ENCODE measurements at regions not wholly inside any gene's neighbourhood (a gene's known extent, or its start where the extent isn't known, plus 50 kb on each side); places are given as distances from the start of the nearest gene placed in this dataset.

DNA sequence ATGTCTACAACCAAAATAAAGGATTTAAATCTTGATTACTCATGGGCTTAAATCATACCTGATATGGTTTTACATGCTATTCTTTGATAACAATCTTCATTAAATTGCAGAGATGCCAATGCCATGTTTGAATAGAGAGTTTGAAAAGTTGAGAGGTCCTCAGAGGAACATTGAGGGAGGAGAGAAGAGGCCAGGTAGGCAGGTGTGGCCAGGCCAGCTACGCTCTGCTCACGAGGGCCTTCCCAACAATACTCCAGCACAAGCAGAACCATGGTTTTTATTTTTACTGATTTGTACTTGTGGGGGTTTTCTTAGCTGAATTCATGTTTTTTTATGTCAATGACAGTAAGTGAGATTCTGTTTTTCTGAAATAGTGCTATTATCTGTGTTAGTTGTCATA is 158.1 kb upstream of the RFC3 start:
- Histone ChIP-seq H3K4me2 (ENCODE audit: low read depth, low read length) (no peak overlapping the region), H4K20me1 (ENCODE audit: insufficient read depth, low read length) (no peaks in the 10 kb centered on the region), H3K9me3 (ENCODE audit: control insufficient read depth, insufficient read depth, low read length) (no peaks in the 10 kb centered on the region), H3K27ac (ENCODE audit: insufficient read depth, low read length) (no peak overlapping the region), H4K8ac (ENCODE audit: low read depth in 2 of 2, low read length in 2 of 2) (no peak overlapping the region), H4K91ac (ENCODE audit: insufficient read depth, low read depth, low read length) (no peak overlapping the region), H3K4ac (ENCODE audit: low read depth, low read length) (no peak overlapping the region), H2AK5ac (ENCODE audit: low read depth, low read length) (no peak overlapping the region), H3K9ac (ENCODE audit: low read depth, low read length) (no peak overlapping the region), H2BK5ac (ENCODE audit: low read depth, low read length, poor library complexity, severe bottlenecking) (no peak overlapping the region), H3K79me1 (ENCODE audit: low read depth in 1 of 2, low read length in 2 of 2) (no peaks in the 10 kb centered on the region), H2BK120ac (ENCODE audit: low read depth, low read length) (no peak overlapping the region), H2AK9ac (replicated peaks; ENCODE audit: low read depth, low read length, poor library complexity) (no peak overlapping the region), H3K4me3 (ENCODE audit: insufficient read depth, low read depth, low read length) (no peak overlapping the region), H3K9me1 (ENCODE audit: insufficient read depth, low read length) (no peaks in the 10 kb centered on the region), H2AFZ (replicated peaks; ENCODE audit: low read length, poor library complexity) (no peak overlapping the region), H3K14ac (replicated peaks; ENCODE audit: low read depth, low read length) (no peak overlapping the region), H2BK20ac (ENCODE audit: low read depth, low read length) (no peak overlapping the region), H3K56ac (ENCODE audit: extremely low read depth, insufficient read depth, low read length) (no peak overlapping the region), H3K36me3 (ENCODE audit: control insufficient read depth, insufficient read depth, low read length) (no peaks in the 10 kb centered on the region), H3K23ac (ENCODE audit: low read depth, low read length) (no peak overlapping the region), H3K27me3 (ENCODE audit: control insufficient read depth, insufficient read depth, low read length) (peaks cover 4% of the 10 kb centered on the region), H2BK15ac (ENCODE audit: low read depth, low read length) (no peak overlapping the region), H3K4me1 (ENCODE audit: control insufficient read depth, insufficient read depth, low read length) (no peaks in the 10 kb centered on the region), H3K18ac (ENCODE audit: low read depth, low read length) (no peak overlapping the region), H4K5ac (ENCODE audit: low read depth, low read length) (no peak overlapping the region)
- ChIA-PET CTCF (interaction anchor here (0.6 to 1.9 kb wide), 2 partner anchors 9 to 12 kb away, joined by 3 to 4 read pairs; no protein-coding TSS in a partner anchor), POLR2A (ENCODE audit: unreplicated experiment) (no interaction called here)
- no TSS peak for BruUV-seq (replicated peaks)
- TF ChIP-seq, protein P1, sequence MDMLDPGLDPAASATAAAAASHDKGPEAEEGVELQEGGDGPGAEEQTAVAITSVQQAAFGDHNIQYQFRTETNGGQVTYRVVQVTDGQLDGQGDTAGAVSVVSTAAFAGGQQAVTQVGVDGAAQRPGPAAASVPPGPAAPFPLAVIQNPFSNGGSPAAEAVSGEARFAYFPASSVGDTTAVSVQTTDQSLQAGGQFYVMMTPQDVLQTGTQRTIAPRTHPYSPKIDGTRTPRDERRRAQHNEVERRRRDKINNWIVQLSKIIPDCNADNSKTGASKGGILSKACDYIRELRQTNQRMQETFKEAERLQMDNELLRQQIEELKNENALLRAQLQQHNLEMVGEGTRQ (IDR thresholded peaks at IDR 0.05; ENCODE audit: low read depth, low read length): no peak
- TF ChIP-seq, protein P2, sequence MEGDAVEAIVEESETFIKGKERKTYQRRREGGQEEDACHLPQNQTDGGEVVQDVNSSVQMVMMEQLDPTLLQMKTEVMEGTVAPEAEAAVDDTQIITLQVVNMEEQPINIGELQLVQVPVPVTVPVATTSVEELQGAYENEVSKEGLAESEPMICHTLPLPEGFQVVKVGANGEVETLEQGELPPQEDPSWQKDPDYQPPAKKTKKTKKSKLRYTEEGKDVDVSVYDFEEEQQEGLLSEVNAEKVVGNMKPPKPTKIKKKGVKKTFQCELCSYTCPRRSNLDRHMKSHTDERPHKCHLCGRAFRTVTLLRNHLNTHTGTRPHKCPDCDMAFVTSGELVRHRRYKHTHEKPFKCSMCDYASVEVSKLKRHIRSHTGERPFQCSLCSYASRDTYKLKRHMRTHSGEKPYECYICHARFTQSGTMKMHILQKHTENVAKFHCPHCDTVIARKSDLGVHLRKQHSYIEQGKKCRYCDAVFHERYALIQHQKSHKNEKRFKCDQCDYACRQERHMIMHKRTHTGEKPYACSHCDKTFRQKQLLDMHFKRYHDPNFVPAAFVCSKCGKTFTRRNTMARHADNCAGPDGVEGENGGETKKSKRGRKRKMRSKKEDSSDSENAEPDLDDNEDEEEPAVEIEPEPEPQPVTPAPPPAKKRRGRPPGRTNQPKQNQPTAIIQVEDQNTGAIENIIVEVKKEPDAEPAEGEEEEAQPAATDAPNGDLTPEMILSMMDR (conservative IDR thresholded peaks at IDR 0.05; ENCODE audit: low read depth, low read length): no peak
- TF ChIP-seq BHLHE40 (IDR thresholded peaks at IDR 0.05; ENCODE audit: low read depth, low read length): no peak
- no peak for TF ChIP-seq RAD21 (IDR thresholded peaks at IDR 0.05; ENCODE audit: low read length)
- TF ChIP-seq MAFK (IDR thresholded peaks at IDR 0.05; ENCODE audit: low read depth, low read length): no peak
- TF ChIP-seq CEBPB (IDR thresholded peaks at IDR 0.05; ENCODE audit: low read depth, low read length): no peak
- TF ChIP-seq RFX5 (IDR thresholded peaks at IDR 0.05; ENCODE audit: low read depth, low read length): no peak
- dilution Hi-C loops (cut with HindIII; ENCODE audit: low sequenced_read_pairs, unreplicated experiment) (no loop called here), intact Hi-C loops (cut with micrococcal nuclease) (no loop called here), in situ Hi-C loops (cut with MboI; ENCODE audit: low sequenced_read_pairs) (no loop called here)
- WGBS, 2 experiments (ENCODE audit: extremely low coverage in 2 of 2, insufficient read length in 1 of 2): no CpG with 5 or more reads among the region's 2 CpGs
- no peak for ATAC-seq (ENCODE audit: low read depth)
- no peak for DNase-seq

Data from IMR-90 (cell line).